Right lobe of liver (tissue), 4 donors: ENCODE measurements at regions not wholly inside any gene's neighbourhood (a gene's known extent, or its start where the extent isn't known, plus 50 kb on each side); places are given as distances from the start of the nearest gene placed in this dataset.

Experiments used
- POLR2A ChIP-seq: fragments of 450-650 bp; IDR thresholded peaks from one replicate; pipeline ENCODE4 v1.6.1; 2017; ENCODE audit warnings: antibody characterized with exemption, mild to moderate bottlenecking
- TF ChIP-seq, protein P1 (sequence below), 4 donors: fragments of 200-600 bp in 3 of 4; fragments of 450-650 bp in 1 of 4; IDR thresholded peaks; one replicate each; pipeline versions ENCODE4 v1.5.1 to v1.8.0; 2016 to 2022; ENCODE audit warnings: antibody characterized with exemption in 4 of 4, mild to moderate bottlenecking in 2 of 4
- donor health status: DM: no; HTN: no; CAD: no.
- donor health status: DM: no; HTN: no; CAD: no.
- donor health status: DM: no; HTN: yes; CAD: no.

DNA sequence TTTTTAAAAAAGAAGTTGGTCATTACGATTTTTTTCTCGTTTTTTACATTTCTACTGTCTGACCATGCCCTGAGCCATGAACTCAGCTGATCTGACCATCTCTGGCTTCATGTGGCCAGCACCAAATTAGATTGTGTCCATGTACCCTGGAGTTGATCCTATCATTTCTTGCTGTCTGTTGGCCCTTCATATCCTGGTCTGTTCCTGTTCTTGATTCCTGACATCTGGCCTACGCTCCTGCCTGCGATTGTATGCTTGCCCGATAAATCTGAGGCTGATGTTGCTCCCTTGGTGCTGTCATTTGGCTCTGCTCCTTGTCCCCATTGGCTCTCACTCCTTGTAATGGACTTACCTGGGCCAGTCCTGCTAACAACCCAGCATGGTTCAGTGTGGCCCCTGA, 89.8 kb upstream of the IGSF10 start:
- TF ChIP-seq, protein P1, sequence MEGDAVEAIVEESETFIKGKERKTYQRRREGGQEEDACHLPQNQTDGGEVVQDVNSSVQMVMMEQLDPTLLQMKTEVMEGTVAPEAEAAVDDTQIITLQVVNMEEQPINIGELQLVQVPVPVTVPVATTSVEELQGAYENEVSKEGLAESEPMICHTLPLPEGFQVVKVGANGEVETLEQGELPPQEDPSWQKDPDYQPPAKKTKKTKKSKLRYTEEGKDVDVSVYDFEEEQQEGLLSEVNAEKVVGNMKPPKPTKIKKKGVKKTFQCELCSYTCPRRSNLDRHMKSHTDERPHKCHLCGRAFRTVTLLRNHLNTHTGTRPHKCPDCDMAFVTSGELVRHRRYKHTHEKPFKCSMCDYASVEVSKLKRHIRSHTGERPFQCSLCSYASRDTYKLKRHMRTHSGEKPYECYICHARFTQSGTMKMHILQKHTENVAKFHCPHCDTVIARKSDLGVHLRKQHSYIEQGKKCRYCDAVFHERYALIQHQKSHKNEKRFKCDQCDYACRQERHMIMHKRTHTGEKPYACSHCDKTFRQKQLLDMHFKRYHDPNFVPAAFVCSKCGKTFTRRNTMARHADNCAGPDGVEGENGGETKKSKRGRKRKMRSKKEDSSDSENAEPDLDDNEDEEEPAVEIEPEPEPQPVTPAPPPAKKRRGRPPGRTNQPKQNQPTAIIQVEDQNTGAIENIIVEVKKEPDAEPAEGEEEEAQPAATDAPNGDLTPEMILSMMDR (IDR thresholded peaks at IDR 0.05) = no peak
- TF ChIP-seq POLR2A = no peak
